ENCODE measurements at regions not wholly inside any gene's neighbourhood (a gene's known extent, or its start where the extent isn't known, plus 50 kb on each side); places are given as distances from the start of the nearest gene placed in this dataset.

DNA sequence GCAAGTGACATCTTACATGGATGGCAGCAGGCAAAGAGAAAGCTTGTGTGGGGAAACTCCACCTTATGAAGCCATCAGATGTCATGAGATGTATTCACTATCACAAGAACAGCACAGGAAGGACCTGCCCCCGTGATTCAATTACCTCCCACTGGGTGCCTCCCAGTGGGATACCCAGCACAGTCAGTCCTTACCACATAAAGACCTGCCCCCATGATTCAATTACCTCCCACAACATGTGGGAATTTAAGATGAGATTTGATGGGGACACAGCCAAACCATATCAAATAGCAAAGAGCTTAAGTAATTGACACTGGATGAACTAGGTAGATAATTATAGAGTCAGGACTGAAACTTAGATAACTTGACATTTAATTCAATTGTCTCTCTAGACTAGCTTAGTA is 85.6 kb downstream of the SLIT2 start:
- H3K27ac Mint-ChIP-seq = no peak overlapping the region
- no peaks in the 10 kb centered on the region for H3K4me1 Mint-ChIP-seq (ENCODE audit: low read depth)
- H3K27me3 Mint-ChIP-seq (ENCODE audit: low read depth) = no peaks in the 10 kb centered on the region
- no peaks in the 10 kb centered on the region for H3K9me3 Mint-ChIP-seq
- no peak overlapping the region for H3K4me3 Mint-ChIP-seq
- H3K36me3 Mint-ChIP-seq (ENCODE audit: low read depth) = no peaks in the 10 kb centered on the region

DNA sequence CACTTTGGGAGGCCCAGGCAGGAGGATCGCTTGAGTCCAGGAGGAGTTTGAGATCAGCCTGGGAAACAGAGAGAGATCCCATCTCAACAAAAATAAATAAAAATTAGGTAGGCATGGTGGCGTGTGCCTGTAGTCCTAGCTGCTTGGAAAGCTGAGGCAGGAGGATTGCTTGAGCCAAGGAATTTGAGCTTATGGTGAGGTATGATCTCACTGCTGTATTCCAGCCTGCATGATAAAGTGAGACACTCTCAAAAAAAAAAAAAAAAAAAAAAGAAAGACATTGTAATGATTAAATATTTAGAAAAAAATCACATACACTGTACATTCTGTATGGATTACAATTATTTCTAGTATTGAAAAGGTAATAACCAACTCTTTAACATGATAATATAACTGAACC is 87.1 kb downstream of the SLIT2 start:
- no peaks in the 10 kb centered on the region for H3K27me3 Mint-ChIP-seq (ENCODE audit: low read depth)
- H3K4me3 Mint-ChIP-seq = no peak overlapping the region
- no peak overlapping the region for H3K27ac Mint-ChIP-seq
- no peaks in the 10 kb centered on the region for H3K9me3 Mint-ChIP-seq
- H3K36me3 Mint-ChIP-seq (ENCODE audit: low read depth) = no peaks in the 10 kb centered on the region
- no peaks in the 10 kb centered on the region for H3K4me1 Mint-ChIP-seq (ENCODE audit: low read depth)

DNA sequence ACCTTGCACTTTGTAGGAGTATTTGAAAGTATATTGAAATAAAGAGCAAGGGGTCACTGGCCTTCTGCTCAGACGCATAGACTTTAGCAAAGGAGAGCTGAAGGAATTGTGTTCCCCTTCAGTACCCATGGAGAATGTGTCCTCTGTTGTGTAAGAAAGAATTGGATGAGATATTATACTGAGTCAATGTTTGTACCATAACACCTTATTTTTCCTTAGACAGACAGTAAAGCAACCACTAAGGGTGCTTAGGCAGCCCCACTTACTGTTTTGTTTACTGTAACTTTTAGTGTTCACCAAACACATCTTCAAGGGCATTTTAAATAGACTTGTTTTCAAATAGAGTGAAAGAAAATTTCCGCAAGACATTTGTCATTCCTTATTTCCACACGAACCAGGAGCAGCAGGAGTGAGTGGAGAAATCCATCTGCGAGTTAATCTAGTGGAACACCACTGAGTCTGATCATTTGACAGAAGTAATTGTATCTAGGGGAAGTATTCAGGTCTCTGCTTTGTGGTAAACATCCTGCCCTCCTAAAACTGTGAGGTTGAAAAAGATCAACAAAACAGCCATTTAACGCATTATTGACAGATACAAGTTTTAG is 89.5 kb downstream of the SLIT2 start:
- H3K4me3 Mint-ChIP-seq = no peak overlapping the region
- H3K4me1 Mint-ChIP-seq (ENCODE audit: low read depth) = no peaks in the 10 kb centered on the region
- H3K9me3 Mint-ChIP-seq = no peaks in the 10 kb centered on the region
- no peaks in the 10 kb centered on the region for H3K36me3 Mint-ChIP-seq (ENCODE audit: low read depth)
- H3K27me3 Mint-ChIP-seq (ENCODE audit: low read depth) = no peaks in the 10 kb centered on the region
- H3K27ac Mint-ChIP-seq = no peak overlapping the region

- Mint-ChIP-seq H3K9me3 (no peaks in the 10 kb centered on the region), H3K4me1 (ENCODE audit: low read depth) (no peaks in the 10 kb centered on the region)
Observed at GRCh38 chr4:20347531-20347930, 95.8 kb downstream of the SLIT2 start.

GRCh38 chr4:20348411-20348810 is 96.7 kb downstream of the SLIT2 start:
- no peak overlapping the region for H3K4me3 Mint-ChIP-seq
- H3K4me1 Mint-ChIP-seq (ENCODE audit: low read depth) = no peaks in the 10 kb centered on the region
- no peaks in the 10 kb centered on the region for H3K36me3 Mint-ChIP-seq (ENCODE audit: low read depth)
- no peak overlapping the region for H3K27ac Mint-ChIP-seq
- H3K9me3 Mint-ChIP-seq = no peaks in the 10 kb centered on the region
- no peaks in the 10 kb centered on the region for H3K27me3 Mint-ChIP-seq (ENCODE audit: low read depth)

More at GRCh38 chr4:20347531-20347930, 95.8 kb downstream of the SLIT2 start:
- Mint-ChIP-seq H3K27me3 (ENCODE audit: low read depth) (no peaks in the 10 kb centered on the region), H3K4me3 (no peak overlapping the region), H3K36me3 (ENCODE audit: low read depth) (no peaks in the 10 kb centered on the region), H3K27ac (no peak overlapping the region)

- Mint-ChIP-seq H3K27me3 (ENCODE audit: low read depth) (no peaks in the 10 kb centered on the region), H3K4me3 (no peak overlapping the region), H3K27ac (no peak overlapping the region), H3K9me3 (no peaks in the 10 kb centered on the region), H3K4me1 (ENCODE audit: low read depth) (no peaks in the 10 kb centered on the region), H3K36me3 (ENCODE audit: low read depth) (no peaks in the 10 kb centered on the region)
Observed at GRCh38 chr4:20351360-20352162, 99.9 kb downstream of the SLIT2 start.

DNA sequence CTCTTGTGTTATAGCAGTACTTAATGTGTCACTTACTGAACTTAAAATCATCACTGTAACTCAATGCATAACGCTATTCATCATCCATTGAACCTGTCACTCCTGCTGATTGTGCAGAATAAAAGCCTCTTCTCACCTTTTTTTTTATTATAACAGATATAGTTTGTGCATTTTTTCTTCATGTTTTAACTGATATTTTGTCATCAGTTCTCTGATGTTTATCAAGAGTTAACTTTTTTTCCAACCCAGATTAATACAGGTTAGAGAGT is 100.4 kb downstream of the SLIT2 start:
- Mint-ChIP-seq H3K9me3 (no peaks in the 10 kb centered on the region), H3K4me3 (no peak overlapping the region), H3K4me1 (ENCODE audit: low read depth) (no peaks in the 10 kb centered on the region), H3K27ac (no peak overlapping the region), H3K27me3 (ENCODE audit: low read depth) (no peaks in the 10 kb centered on the region), H3K36me3 (ENCODE audit: low read depth) (no peaks in the 10 kb centered on the region)

DNA sequence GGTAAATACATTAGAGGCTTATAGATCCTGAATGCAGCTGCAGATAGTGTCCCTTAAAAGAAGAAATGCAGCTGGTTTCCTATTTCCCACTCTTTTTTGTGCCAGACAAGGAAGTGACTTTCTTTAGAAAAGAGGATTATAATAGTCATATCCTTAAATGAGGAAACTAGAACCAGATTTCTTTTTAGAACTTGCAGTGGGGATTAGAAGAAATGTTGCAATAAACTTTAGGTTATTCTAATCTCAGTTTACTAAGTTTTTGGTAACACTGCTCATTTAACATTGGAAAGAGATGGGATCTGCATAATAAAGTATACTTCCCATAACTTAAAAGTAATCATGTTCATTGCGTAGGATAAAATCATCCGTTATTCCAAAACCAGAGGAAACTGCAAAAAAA is 101.9 kb downstream of the SLIT2 start:
- Mint-ChIP-seq H3K4me1 (ENCODE audit: low read depth) (no peaks in the 10 kb centered on the region), H3K27ac (no peak overlapping the region), H3K27me3 (ENCODE audit: low read depth) (no peaks in the 10 kb centered on the region), H3K9me3 (no peaks in the 10 kb centered on the region), H3K4me3 (no peak overlapping the region), H3K36me3 (ENCODE audit: low read depth) (no peaks in the 10 kb centered on the region)

DNA sequence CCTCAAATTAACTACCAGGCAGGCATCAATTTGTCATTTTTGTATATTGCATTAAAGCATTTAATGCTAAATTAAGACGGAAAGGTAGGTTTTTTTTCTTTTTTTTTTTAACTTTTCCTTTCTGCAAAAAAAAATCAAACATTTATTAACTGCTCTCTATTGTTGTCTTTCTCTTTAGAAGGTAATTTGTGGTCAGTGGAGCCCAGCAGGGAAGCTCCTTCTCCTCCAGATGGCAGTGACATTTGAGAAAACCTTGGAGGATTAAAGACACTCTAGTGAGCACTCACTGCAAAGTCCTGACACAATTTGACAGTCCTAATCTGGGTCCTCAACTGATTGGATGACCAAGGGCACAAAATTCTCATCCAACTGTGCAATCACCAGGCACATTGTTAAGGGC is 102.4 kb downstream of the SLIT2 start:
- no peak overlapping the region for H3K27ac Mint-ChIP-seq
- no peaks in the 10 kb centered on the region for H3K36me3 Mint-ChIP-seq (ENCODE audit: low read depth)
- H3K4me1 Mint-ChIP-seq (ENCODE audit: low read depth) = no peaks in the 10 kb centered on the region
- H3K4me3 Mint-ChIP-seq = no peak overlapping the region
- no peaks in the 10 kb centered on the region for H3K9me3 Mint-ChIP-seq
- no peaks in the 10 kb centered on the region for H3K27me3 Mint-ChIP-seq (ENCODE audit: low read depth)

- Mint-ChIP-seq H3K4me3 (no peak overlapping the region), H3K36me3 (ENCODE audit: low read depth) (no peaks in the 10 kb centered on the region), H3K9me3 (no peaks in the 10 kb centered on the region), H3K4me1 (ENCODE audit: low read depth) (no peaks in the 10 kb centered on the region), H3K27ac (no peak overlapping the region), H3K27me3 (ENCODE audit: low read depth) (no peaks in the 10 kb centered on the region)
Observed at GRCh38 chr4:20356565-20356964, 104.9 kb downstream of the SLIT2 start.

DNA sequence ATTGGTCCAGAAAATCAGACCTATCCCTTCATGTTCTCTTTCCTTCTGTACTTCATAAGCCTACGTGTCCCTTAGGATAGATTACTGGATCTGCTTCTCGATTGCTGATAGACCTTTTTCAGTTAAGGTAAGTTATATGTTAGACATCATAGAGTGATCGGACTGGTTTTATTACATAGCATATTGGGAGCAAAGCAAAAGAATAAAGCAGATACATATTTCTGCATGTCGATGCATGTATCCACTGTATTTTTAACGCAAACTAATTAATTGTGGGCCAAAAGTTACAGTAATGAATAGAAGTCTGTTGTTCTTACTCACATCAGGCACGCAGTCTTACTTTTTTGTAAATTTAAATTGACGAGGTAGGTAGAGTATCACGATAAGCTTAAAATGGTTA is 106.4 kb downstream of the SLIT2 start:
- Mint-ChIP-seq H3K9me3 (no peaks in the 10 kb centered on the region), H3K27me3 (ENCODE audit: low read depth) (no peaks in the 10 kb centered on the region), H3K4me1 (ENCODE audit: low read depth) (no peaks in the 10 kb centered on the region), H3K36me3 (ENCODE audit: low read depth) (no peaks in the 10 kb centered on the region), H3K4me3 (no peak overlapping the region), H3K27ac (no peak overlapping the region)

DNA sequence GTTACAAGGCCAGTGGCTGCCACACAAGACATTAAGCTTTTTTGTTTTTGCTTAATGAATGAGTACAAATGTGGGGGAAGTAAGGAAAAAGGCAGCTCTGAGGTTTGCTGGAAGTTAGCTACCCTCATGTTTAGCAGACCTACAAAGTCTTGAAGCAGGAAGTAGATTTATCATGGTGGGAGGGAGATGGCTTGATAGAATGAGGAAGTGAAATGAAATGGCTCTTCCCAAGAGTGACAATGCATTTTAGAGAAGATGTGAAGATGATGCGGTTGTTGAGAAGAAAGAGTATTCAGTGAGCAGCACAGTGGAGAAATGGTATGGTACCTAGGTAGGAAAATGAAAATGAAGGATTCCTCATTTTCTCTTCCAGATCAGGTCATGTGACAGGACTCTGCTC is 108.0 kb downstream of the SLIT2 start:
- no peak overlapping the region for H3K4me3 Mint-ChIP-seq
- H3K27ac Mint-ChIP-seq = no peak overlapping the region
- H3K36me3 Mint-ChIP-seq (ENCODE audit: low read depth) = no peaks in the 10 kb centered on the region
- H3K9me3 Mint-ChIP-seq = no peaks in the 10 kb centered on the region
- H3K4me1 Mint-ChIP-seq (ENCODE audit: low read depth) = no peaks in the 10 kb centered on the region
- no peaks in the 10 kb centered on the region for H3K27me3 Mint-ChIP-seq (ENCODE audit: low read depth)

DNA sequence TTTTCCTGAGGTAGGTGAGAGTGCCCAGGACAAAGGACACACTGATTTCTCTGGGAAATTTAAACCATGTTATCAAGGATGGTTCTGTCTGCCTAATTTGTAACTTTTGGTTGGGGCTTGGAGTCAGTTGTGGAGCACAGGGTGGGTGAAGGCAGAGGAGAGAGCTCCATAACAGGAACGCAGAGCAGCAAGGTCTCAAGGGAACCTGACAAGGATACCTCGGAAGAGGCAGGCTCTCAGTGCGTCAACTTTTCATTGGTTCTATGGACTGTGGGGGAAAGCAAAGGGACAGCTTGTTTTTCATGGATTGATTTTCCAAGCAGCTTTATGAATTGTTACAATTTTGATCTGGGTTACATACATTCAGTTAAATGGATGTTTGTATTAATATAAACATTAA is 110.4 kb downstream of the SLIT2 start:
- Mint-ChIP-seq H3K4me1 (ENCODE audit: low read depth) (no peaks in the 10 kb centered on the region), H3K36me3 (ENCODE audit: low read depth) (no peaks in the 10 kb centered on the region), H3K27me3 (ENCODE audit: low read depth) (no peaks in the 10 kb centered on the region), H3K9me3 (no peaks in the 10 kb centered on the region), H3K4me3 (no peak overlapping the region), H3K27ac (no peak overlapping the region)

GRCh38 chr4:20364969-20365368 is 113.3 kb downstream of the SLIT2 start:
- Mint-ChIP-seq H3K27ac (no peak overlapping the region), H3K9me3 (no peaks in the 10 kb centered on the region), H3K36me3 (ENCODE audit: low read depth) (no peaks in the 10 kb centered on the region), H3K4me1 (ENCODE audit: low read depth) (no peaks in the 10 kb centered on the region), H3K4me3 (no peak overlapping the region), H3K27me3 (ENCODE audit: low read depth) (no peaks in the 10 kb centered on the region)

- H3K27ac Mint-ChIP-seq = no peak overlapping the region
Observed at GRCh38 chr4:20367446-20367845, 115.7 kb downstream of the SLIT2 start.

DNA sequence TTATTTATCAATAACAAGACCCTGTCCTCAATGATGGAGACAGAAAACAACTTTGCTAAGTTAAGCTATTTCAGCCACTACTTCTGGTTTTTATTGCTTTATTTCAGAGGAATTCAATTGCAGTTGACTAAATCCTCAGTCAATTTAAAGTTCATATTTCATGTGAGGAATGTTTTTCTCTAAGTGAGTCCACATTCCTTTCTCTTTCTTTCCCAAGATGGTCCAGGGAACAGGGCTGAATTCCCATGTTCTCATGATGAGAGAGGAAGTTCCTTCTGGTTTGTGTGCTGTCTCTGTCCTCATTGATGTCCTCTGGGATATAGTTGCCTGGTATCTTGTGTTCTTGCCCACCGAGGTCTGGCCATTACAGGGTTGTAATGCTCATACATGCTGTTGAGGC is 117.2 kb downstream of the SLIT2 start:
- Mint-ChIP-seq H3K4me3 (no peak overlapping the region), H3K27me3 (ENCODE audit: low read depth) (no peaks in the 10 kb centered on the region), H3K4me1 (ENCODE audit: low read depth) (no peaks in the 10 kb centered on the region), H3K9me3 (no peaks in the 10 kb centered on the region), H3K36me3 (ENCODE audit: low read depth) (no peaks in the 10 kb centered on the region), H3K27ac (no peak overlapping the region)

More at GRCh38 chr4:20367446-20367845, 115.7 kb downstream of the SLIT2 start:
- H3K27me3 Mint-ChIP-seq (ENCODE audit: low read depth) = no peaks in the 10 kb centered on the region
- no peak overlapping the region for H3K4me3 Mint-ChIP-seq
- H3K36me3 Mint-ChIP-seq (ENCODE audit: low read depth) = no peaks in the 10 kb centered on the region
- H3K4me1 Mint-ChIP-seq (ENCODE audit: low read depth) = no peaks in the 10 kb centered on the region
- H3K9me3 Mint-ChIP-seq = no peaks in the 10 kb centered on the region
